Ovary (tissue), 7 donors: ENCODE measurements at regions not wholly inside any gene's neighbourhood (a gene's known extent, or its start where the extent isn't known, plus 50 kb on each side); places are given as distances from the start of the nearest gene placed in this dataset.

Source experiments
- DNase-seq, 5 donors: peaks; one replicate each; pipeline ENCODE4 v3.0.0-alpha.2; 2019 to 2020
- H3K27ac ChIP-seq, 2 donors: fragments of 200-600 bp; one replicate each; pipeline versions ENCODE4 v1.5.1 to v1.8.0; 2019 to 2022
- H3K27me3 ChIP-seq: fragments of 200-600 bp; one replicate; pipeline ENCODE4 v1.8.0; 2022
- H3K36me3 ChIP-seq: fragments of 200-600 bp; sonication (generic); one replicate; pipeline ENCODE4 v1.5.1; 2019
- H3K4me1 ChIP-seq: one replicate; pipeline ENCODE4 v1.8.1; 2013; ENCODE audit warnings: mild to moderate bottlenecking, moderate library complexity; ENCODE audit not compliant: insufficient read depth
- H3K4me3 ChIP-seq: fragments of 200-600 bp; sonication (generic); one replicate; pipeline ENCODE4 v1.5.1; 2017
- H3K9me3 ChIP-seq, 2 donors: fragments of 200-600 bp in 1 of 2; sonication (generic) in 1 of 2; one replicate each; pipeline versions ENCODE4 v1.5.1 to v1.8.1; 2013 to 2019; ENCODE audit warnings: mild to moderate bottlenecking in 1 of 2, moderate library complexity in 1 of 2
- CTCF ChIP-seq, 3 donors: fragments of 450-650 bp in 2 of 3; fragments of 200-600 bp in 1 of 3; IDR thresholded peaks; one replicate each; pipeline versions ENCODE4 v1.5.1 to v1.8.0; 2016 to 2022; ENCODE audit warnings: antibody characterized with exemption in 3 of 3, mild to moderate bottlenecking in 1 of 3
- EP300 ChIP-seq: sonication (generic); formaldehyde crosslinking; IDR thresholded peaks from one replicate; pipeline ENCODE4 v1.6.1; 2017; ENCODE audit warnings: antibody characterized with exemption
- POLR2A ChIP-seq: fragments of 450-650 bp; IDR thresholded peaks from one replicate; pipeline ENCODE4 v1.6.1; 2017; ENCODE audit warnings: antibody characterized with exemption, mild to moderate bottlenecking, moderate library complexity
- WGBS, 3 donors: extraction: QIAGEN DNeasy Blood & Tissue Kit in 1 of 3; methylation state at CpG; one replicate each; pipeline versions ENCODE4 v1.1.5 to v1.1.7; 2013 to 2017; 5-methylcytosine and 5-hydroxymethylcytosine counted together
- intact Hi-C, 4 donors: fragments of 100-400 bp; cut with DNase I; formaldehyde crosslinking; loops; one replicate each; pipeline versions ENCODE4 v1.11.0 to v1.15.1; 2022 to 2023
- donor health status: DM: no; HTN: no; CAD: no; lungs with moderate emphysema.
- donor health status: DM: no; HTN: no; CAD: no.
- donor health status: Bipolar disorder and iron deficiency.
- donor health status: DM: no; HTN: no; CAD: no.
- donor health status: DM: yes; HTN: yes; CAD: no.

GRCh38 chr5:165126598-165126997 lies 1621.2 kb downstream of the MAT2B start:
- no peak for TF ChIP-seq EP300
- TF ChIP-seq POLR2A = no peak
- Histone ChIP-seq H3K9me3 (no peaks in the 10 kb centered on the region), H3K27me3 (no peaks in the 10 kb centered on the region), H3K27ac (no peak overlapping the region), H3K36me3 (no peaks in the 10 kb centered on the region), H3K4me3 (no peak overlapping the region), H3K4me1 (no peaks in the 10 kb centered on the region)
- intact Hi-C loops = no loop called here
- WGBS, 3 donors = 30 to 40% (median 38%) methylated on average over 3 of the region's 3 CpGs
- no peak for DNase-seq

GRCh38 chr5:165127941-165128340 lies 1622.5 kb downstream of the MAT2B start:
- H3K9me3 ChIP-seq = no peaks in the 10 kb centered on the region
- WGBS, 3 donors = 21 to 47% (median 43%) methylated on average over 2 of the region's 2 CpGs
- H3K27ac ChIP-seq = no peak overlapping the region
- H3K27me3 ChIP-seq = no peaks in the 10 kb centered on the region
- no peaks in the 10 kb centered on the region for H3K4me1 ChIP-seq
- H3K36me3 ChIP-seq = no peaks in the 10 kb centered on the region
- intact Hi-C loops = no loop called here
- no peak for TF ChIP-seq CTCF (IDR thresholded peaks at IDR 0.05)
- no peak for TF ChIP-seq POLR2A
- no peak for TF ChIP-seq EP300
- H3K4me3 ChIP-seq = no peak overlapping the region
- no peak for DNase-seq

- H3K36me3 ChIP-seq = no peaks in the 10 kb centered on the region
- H3K27ac ChIP-seq = no peak overlapping the region
- no peaks in the 10 kb centered on the region for H3K27me3 ChIP-seq
- no peak for TF ChIP-seq CTCF (IDR thresholded peaks at IDR 0.05)
- TF ChIP-seq EP300 = no peak
- no peak for TF ChIP-seq POLR2A
- intact Hi-C loops = no loop called here
- DNase-seq = no peak
- 50 to 54% (median 51%) methylated on average over 4 of the region's 4 CpGs for WGBS, 3 donors
- no peaks in the 10 kb centered on the region for H3K4me1 ChIP-seq
- no peak overlapping the region for H3K4me3 ChIP-seq
- H3K9me3 ChIP-seq = no peaks in the 10 kb centered on the region
These were observed 1625.2 kb downstream of the MAT2B start for GRCh38 chr5:165130656-165131055.

GRCh38 chr5:165134155-165134554 lies 1628.7 kb downstream of the MAT2B start:
- no peaks in the 10 kb centered on the region for H3K36me3 ChIP-seq
- H3K27me3 ChIP-seq = no peaks in the 10 kb centered on the region
- WGBS, 3 donors = 68 to 83% (median 80%) methylated on average over 6 of the region's 6 CpGs
- H3K27ac ChIP-seq = no peak overlapping the region
- no peak for DNase-seq
- no peak overlapping the region for H3K4me3 ChIP-seq
- TF ChIP-seq POLR2A = no peak
- TF ChIP-seq CTCF (IDR thresholded peaks at IDR 0.05) = no peak
- no peaks in the 10 kb centered on the region for H3K9me3 ChIP-seq
- intact Hi-C loops = no loop called here
- H3K4me1 ChIP-seq = no peaks in the 10 kb centered on the region

DNA sequence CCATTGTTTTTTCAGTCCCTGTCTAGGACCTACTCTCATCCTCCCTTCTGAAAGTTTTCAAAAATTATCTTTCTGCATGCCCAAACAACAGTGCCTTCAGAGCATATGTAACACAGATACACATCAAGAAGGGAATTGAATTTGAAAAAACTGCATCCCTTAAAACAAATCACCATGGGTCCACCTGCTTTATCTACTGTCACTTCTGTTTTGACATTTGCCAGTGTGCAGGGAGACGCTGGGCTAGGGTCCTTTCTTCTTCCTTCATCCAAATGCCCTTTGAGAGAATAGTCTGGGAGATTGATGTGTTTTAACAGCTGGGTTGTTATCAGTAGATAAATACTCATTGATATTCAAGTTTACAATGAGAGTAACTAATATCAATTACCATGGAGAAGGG lies 1630.1 kb downstream of the MAT2B start:
- H3K9me3 ChIP-seq = no peaks in the 10 kb centered on the region
- WGBS, 3 donors = 55 to 68% (median 61%) methylated on average over 1 of the region's 1 CpG
- no peak overlapping the region for H3K27ac ChIP-seq
- DNase-seq = no peak
- no peaks in the 10 kb centered on the region for H3K27me3 ChIP-seq
- no peaks in the 10 kb centered on the region for H3K4me1 ChIP-seq
- no peak overlapping the region for H3K4me3 ChIP-seq
- TF ChIP-seq CTCF (IDR thresholded peaks at IDR 0.05) (no peak), POLR2A (no peak), EP300 (no peak)
- intact Hi-C loops = no loop called here
- H3K36me3 ChIP-seq = no peaks in the 10 kb centered on the region
